HG02642 (cell line): ENCODE measurements at regions not wholly inside any gene's neighbourhood (a gene's known extent, or its start where the extent isn't known, plus 50 kb on each side); places are given as distances from the start of the nearest gene placed in this dataset.

Experiments
- ATAC-seq: cut with Tn5 transposase; IDR thresholded peaks from one replicate; pipeline ENCODE4 v1.9.1; 2021; ENCODE audit warnings: mild to moderate bottlenecking; ENCODE audit not compliant: unreplicated experiment, poor library complexity

- ATAC-seq, result no peak
These were observed 591.3 kb upstream of the NOX3 start for GRCh38 chr6:156046841-156047449.

GRCh38 chr6:156046268-156046665, 590.6 kb upstream of the NOX3 start:
- ATAC-seq, result no peak

- ATAC-seq, result no peak
These were observed 590.0 kb upstream of the NOX3 start for GRCh38 chr6:156045401-156046267.

GRCh38 chr6:156033598-156033997, 578.0 kb upstream of the NOX3 start:
- ATAC-seq, result no peak

GRCh38 chr6:156031516-156031915, 575.9 kb upstream of the NOX3 start:
- no peak for ATAC-seq

- ATAC-seq, result no peak
These were observed 574.4 kb upstream of the NOX3 start for GRCh38 chr6:156030053-156030452.

GRCh38 chr6:156029286-156029985, 573.8 kb upstream of the NOX3 start:
- no peak for ATAC-seq

GRCh38 chr6:156028335-156029131, 572.9 kb upstream of the NOX3 start:
- no peak for ATAC-seq

GRCh38 chr6:156027248-156027626, 571.6 kb upstream of the NOX3 start:
- ATAC-seq, result no peak

GRCh38 chr6:156026486-156027247, 571.0 kb upstream of the NOX3 start:
- ATAC-seq, result no peak

GRCh38 chr6:156024339-156024738, 568.7 kb upstream of the NOX3 start:
- ATAC-seq, result no peak

GRCh38 chr6:156021746-156022396, 566.2 kb upstream of the NOX3 start:
- no peak for ATAC-seq

- ATAC-seq, result no peak
These were observed 562.2 kb upstream of the NOX3 start for GRCh38 chr6:156017838-156018237.

- no peak for ATAC-seq
These were observed 560.7 kb upstream of the NOX3 start for GRCh38 chr6:156016186-156016976.

GRCh38 chr6:156013155-156013554, 557.5 kb upstream of the NOX3 start:
- ATAC-seq, result no peak

GRCh38 chr6:156009656-156010055, 554.0 kb upstream of the NOX3 start:
- no peak for ATAC-seq

GRCh38 chr6:156004796-156005195, 549.2 kb upstream of the NOX3 start:
- no peak for ATAC-seq

GRCh38 chr6:155996151-155996550, 540.5 kb upstream of the NOX3 start:
- no peak for ATAC-seq

GRCh38 chr6:155995281-155995680, 539.6 kb upstream of the NOX3 start:
- ATAC-seq, result no peak
